HG02840 (cell line): ENCODE measurements at regions not wholly inside any gene's neighbourhood (a gene's known extent, or its start where the extent isn't known, plus 50 kb on each side); places are given as distances from the start of the nearest gene placed in this dataset.
A peak's percentile ranks its signal among the peaks of the same experiment; 100 is the strongest.

Experiments used
- ATAC-seq: cut with Tn5 transposase; IDR thresholded peaks from one replicate; pipeline ENCODE4 v1.9.1; 2021; ENCODE audit warnings: mild to moderate bottlenecking, moderate library complexity, moderate number of reproducible peaks; ENCODE audit not compliant: unreplicated experiment, low FRiP score

DNA sequence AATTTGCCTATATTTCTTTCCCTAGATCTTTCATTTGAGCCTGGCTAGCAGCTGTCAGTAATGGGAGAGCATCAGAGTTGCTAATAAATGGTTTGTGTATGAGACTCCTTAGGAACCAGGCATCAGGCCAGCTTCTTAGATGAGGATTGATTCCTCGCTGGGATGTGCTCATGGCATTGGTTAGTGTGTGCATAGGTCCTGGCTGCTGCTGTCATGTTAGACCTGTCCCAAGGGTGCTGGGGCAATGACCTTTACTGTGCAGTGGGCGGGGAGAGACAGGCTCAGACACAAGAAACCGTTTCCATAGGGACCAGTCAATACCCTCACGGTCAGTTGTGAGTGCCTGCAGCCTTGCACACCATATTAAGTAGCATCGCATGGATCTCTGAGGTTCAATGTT lies 112.3 kb upstream of the NR3C1 start:
- ATAC-seq: no peak

- no peak for ATAC-seq
These were observed 111.3 kb upstream of the NR3C1 start for GRCh38 chr5:143514616-143515335.

DNA sequence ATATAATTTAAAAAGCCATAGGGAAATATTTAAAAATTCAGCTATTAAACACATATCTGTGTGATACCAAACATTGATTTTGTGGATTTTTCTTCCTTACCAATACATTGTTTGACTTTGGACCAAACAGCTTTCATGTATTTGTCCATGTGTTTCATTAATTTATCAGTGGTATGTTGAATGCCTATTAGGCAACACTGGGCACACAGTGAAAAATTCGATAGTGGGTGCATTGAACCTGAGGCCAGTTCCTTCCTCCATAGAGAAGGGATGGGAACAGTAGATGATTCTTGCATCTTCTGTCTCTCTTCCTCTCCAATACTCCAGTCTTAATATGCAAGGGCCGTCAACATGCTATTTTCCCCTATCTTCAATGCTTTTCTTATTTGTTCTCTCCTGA lies 110.2 kb upstream of the NR3C1 start:
- no peak for ATAC-seq

- ATAC-seq: no peak
These were observed 108.2 kb upstream of the NR3C1 start for GRCh38 chr5:143511736-143512135.

GRCh38 chr5:143509758-143510221 lies 106.3 kb upstream of the NR3C1 start:
- peak; percentile 90 for ATAC-seq

- no peak for ATAC-seq
These were observed 103.5 kb upstream of the NR3C1 start for GRCh38 chr5:143506836-143507552.

DNA sequence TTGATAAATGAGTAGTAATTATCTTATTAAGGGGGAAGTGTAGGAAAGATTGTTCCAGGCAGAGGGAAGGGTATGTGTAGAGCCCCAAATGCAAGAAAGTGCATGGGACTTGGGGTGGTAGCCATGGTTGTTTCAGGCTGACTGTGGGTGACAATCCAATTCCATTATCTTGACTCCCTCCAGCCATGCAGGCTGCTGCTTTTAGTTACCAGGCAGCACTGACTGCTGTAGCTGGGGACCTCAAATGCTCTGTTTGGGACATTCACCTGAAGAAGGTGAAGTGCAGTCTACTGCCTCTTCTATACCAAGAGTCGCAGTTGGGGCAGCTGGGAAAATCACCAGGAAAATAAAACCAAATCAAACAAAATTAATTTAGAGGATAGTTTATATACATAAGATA lies 102.4 kb upstream of the NR3C1 start:
- ATAC-seq: no peak

- no peak for ATAC-seq
These were observed 101.9 kb upstream of the NR3C1 start for GRCh38 chr5:143505354-143505753.

GRCh38 chr5:143501310-143502044 lies 98.0 kb upstream of the NR3C1 start:
- ATAC-seq: no peak

GRCh38 chr5:143499480-143500114 lies 96.1 kb upstream of the NR3C1 start:
- no peak for ATAC-seq

- ATAC-seq: no peak
These were observed 95.3 kb upstream of the NR3C1 start for GRCh38 chr5:143498821-143499220.

DNA sequence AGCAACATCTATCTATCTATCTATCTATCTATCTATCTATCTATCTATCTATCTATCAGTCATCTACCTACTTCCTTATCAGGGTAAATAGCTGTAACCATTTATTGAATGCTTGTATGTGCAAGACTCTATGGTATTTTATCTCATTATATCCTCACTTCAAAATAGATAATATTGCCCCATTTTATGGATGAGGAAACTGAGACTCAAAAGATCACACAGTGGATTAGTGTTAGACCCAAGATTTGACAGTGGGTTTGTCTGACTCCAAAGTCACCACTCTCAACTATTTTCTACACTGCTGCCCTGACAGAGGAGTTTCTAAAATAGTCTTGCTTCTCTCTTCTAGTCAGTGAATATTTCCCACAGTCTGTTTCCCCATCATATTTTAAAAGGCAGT lies 94.3 kb upstream of the NR3C1 start:
- ATAC-seq: no peak

GRCh38 chr5:143496943-143497342 lies 93.5 kb upstream of the NR3C1 start:
- ATAC-seq: no peak

- no peak for ATAC-seq
These were observed 92.4 kb upstream of the NR3C1 start for GRCh38 chr5:143495821-143496275.

DNA sequence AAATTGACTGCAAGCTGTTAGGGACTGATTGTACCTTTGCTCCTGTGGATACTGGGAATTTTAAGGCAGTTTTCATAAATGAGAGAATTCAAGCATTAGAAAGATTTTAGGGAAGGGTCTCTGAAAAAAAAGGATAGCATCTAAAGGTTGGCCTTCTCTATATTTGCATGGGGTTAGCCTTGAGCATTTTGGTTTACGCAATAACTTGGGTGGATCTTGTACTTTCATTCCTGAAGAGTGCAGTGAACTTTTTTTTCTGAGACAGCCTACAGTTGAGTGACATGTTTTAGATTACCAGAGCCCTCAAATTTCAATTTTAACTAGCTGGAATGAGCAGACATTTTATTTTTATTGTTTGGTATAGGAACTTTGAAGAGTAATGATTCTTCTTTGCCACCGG lies 91.6 kb upstream of the NR3C1 start:
- ATAC-seq: no peak

GRCh38 chr5:143494595-143494994 lies 91.1 kb upstream of the NR3C1 start:
- no peak for ATAC-seq

DNA sequence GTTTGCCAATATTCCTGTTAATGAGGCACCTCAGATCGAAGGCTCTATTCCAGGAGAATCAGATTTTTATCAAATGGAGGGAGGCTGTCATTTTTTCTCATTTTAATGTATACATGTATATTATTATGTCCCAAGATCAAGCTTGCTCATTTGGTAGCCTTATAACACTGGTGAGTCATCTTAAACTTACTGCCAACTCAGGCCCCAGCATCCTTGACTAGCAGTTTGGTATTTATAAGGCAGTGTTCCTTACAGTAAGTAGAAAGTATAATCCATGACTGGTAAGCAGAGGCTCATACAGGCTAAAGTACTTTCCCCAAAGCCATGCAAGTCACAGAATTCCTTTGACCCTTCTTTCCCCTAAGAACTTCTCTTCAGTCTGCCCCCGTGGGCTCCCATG lies 90.7 kb upstream of the NR3C1 start:
- no peak for ATAC-seq

GRCh38 chr5:143492783-143493182 lies 89.3 kb upstream of the NR3C1 start:
- ATAC-seq: no peak

GRCh38 chr5:143491646-143492045 lies 88.2 kb upstream of the NR3C1 start:
- no peak for ATAC-seq

DNA sequence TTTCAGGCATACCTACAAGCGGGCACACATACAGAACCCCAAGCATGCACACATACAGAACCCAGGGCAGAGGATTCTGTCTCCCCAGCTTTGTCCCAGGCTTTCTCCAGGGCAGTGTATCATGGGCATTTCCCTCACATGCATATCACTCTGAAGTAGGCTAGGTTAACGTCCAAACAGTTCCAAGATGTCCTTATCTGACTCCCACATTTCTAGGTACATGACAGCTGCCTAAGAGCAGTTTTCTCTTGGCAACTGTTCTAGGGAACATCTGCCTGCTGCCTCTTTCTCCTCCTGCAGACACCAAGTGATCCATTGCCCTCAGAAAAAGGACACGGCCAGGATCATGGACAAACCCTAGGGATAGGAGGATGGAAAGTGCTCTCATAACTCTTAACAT lies 84.9 kb upstream of the NR3C1 start:
- no peak for ATAC-seq

DNA sequence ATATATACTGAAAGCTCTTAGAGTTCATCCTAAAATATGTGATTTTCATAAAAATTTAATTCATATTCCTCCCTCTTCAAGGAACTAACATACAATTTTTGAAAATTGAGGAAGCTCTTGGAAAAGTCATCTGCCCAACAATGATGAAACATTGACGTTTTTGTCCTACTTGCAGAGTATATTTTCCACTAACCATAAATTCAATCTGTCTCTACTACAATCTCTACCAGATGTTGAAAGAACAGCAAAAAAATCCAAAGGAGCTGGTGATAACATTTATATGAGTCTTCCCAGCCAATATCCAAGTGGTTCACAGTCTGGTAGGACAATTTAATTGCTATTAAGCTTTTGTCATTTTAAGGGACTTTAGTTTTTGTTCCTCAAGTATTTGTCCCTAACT lies 81.1 kb upstream of the NR3C1 start:
- no peak for ATAC-seq
